ENCODE measurements at regions not wholly inside any gene's neighbourhood (a gene's known extent, or its start where the extent isn't known, plus 50 kb on each side); places are given as distances from the start of the nearest gene placed in this dataset. TPM values are rescaled to one million over a fixed set of nuclear protein-coding genes. Genes with fewer than 3 reads are reported as not detected.
A peak's percentile ranks its signal among the peaks of the same experiment; 100 is the strongest.

DNA sequence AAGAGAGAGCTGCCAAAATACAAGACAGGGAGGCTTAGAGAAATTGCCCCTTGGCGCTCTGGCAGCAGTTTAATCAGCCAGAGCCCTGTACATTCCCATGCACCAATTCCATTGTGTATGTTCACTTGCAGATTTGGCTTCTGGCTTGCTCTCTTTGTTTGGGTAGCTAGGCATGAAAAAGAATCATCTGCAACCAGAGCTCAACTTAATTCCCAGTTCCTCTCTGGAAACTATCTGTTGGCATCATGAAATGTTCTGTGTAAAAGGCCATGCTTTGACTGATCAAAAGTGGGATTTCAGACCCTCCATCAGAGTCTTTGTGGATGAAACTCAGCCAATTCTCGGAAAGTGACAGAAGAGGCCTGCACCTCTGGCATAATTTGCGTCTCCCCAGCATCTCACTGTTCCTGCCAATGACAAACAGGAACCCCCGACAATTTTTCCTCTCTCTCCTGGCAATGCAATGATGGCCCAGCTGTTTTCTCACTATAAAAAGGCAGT, 53.8 kb upstream of the RAD23B start:
- Histone ChIP-seq H2AFZ (ENCODE audit: low read length) (no peak overlapping the region), H4K20me1 (ENCODE audit: insufficient read depth, low read depth, low read length) (no peaks in the 10 kb centered on the region), H3K4me3 (ENCODE audit: low read length) (no peak overlapping the region), H3K9me3 (ENCODE audit: low read length) (no peaks in the 10 kb centered on the region), H3K36me3 (ENCODE audit: insufficient read depth, low read length) (no peaks in the 10 kb centered on the region), H3K4me2 (ENCODE audit: low read depth, low read length, poor library complexity, severe bottlenecking) (no peak overlapping the region), H3K27ac (ENCODE audit: low read length) (no peak overlapping the region), H3K9ac (ENCODE audit: low read length) (no peak overlapping the region), H3K9me2 (replicated peaks; ENCODE audit: insufficient read depth, low read length) (no peaks in the 10 kb centered on the region), H3K79me2 (ENCODE audit: low read length) (no peaks in the 10 kb centered on the region), H3K4me1 (ENCODE audit: low read length) (no peaks in the 10 kb centered on the region), H3K27me3 (ENCODE audit: low read length) (no peaks in the 10 kb centered on the region)
- peak; percentile 5 for DNase-seq

Small RNA genes lying in the stretch of these regions (small RNA-seq; reads per million reads assigned to genes)
- gene AL807761.1: not detected
